Ovary (tissue), 3 donors: ENCODE measurements at regions not wholly inside any gene's neighbourhood (a gene's known extent, or its start where the extent isn't known, plus 50 kb on each side); places are given as distances from the start of the nearest gene placed in this dataset.

Experiments used
- POLR2A ChIP-seq: fragments of 450-650 bp; IDR thresholded peaks from one replicate; pipeline ENCODE4 v1.6.1; 2017; ENCODE audit warnings: antibody characterized with exemption, mild to moderate bottlenecking, moderate library complexity
- TF ChIP-seq, protein P1 (sequence below), 3 donors: fragments of 450-650 bp in 2 of 3; fragments of 200-600 bp in 1 of 3; IDR thresholded peaks; one replicate each; pipeline versions ENCODE4 v1.5.1 to v1.8.0; 2016 to 2022; ENCODE audit warnings: antibody characterized with exemption in 3 of 3, mild to moderate bottlenecking in 1 of 3
- donor health status: DM: no; HTN: no; CAD: no.

DNA sequence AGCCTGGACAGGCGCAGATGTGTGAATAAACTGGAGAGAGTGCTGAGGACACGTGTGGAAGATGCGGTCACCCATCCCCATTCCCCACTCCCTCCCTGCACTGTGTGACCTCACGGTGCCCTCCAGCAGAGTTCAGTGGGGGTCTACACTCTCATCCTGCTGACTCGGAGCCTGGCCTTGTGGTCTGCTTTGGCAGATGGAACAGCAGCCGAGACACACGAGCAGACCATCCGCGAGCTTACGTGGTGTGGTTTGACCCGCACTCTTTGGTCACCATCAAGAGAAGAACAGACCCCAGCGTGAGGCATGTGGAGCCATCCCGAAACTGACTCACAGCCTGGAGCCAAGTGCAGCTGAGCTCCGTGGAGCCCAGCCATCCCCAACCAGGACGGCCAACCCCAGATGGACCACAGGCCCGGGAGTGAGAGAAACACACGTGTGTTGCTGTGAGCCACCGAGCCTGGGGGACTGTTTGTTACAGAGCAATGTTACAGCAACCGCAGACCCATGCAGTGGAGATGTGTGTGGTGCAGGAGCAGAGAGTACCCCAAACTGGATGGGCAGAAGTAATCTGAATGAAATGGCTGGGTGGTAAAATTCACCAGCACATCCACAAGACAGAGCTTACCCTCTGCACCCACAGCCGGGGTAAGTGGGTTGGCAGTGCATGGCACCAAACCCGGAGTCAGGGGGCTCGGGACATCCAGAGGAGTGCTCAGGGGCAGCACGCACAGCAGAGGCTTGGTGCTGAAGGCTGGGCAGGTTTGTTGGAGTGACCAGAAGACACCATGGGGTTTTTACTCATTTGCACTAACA is 90.7 kb downstream of the RTL6 start:
- TF ChIP-seq, protein P1, sequence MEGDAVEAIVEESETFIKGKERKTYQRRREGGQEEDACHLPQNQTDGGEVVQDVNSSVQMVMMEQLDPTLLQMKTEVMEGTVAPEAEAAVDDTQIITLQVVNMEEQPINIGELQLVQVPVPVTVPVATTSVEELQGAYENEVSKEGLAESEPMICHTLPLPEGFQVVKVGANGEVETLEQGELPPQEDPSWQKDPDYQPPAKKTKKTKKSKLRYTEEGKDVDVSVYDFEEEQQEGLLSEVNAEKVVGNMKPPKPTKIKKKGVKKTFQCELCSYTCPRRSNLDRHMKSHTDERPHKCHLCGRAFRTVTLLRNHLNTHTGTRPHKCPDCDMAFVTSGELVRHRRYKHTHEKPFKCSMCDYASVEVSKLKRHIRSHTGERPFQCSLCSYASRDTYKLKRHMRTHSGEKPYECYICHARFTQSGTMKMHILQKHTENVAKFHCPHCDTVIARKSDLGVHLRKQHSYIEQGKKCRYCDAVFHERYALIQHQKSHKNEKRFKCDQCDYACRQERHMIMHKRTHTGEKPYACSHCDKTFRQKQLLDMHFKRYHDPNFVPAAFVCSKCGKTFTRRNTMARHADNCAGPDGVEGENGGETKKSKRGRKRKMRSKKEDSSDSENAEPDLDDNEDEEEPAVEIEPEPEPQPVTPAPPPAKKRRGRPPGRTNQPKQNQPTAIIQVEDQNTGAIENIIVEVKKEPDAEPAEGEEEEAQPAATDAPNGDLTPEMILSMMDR (IDR thresholded peaks at IDR 0.05), result no peak
- TF ChIP-seq POLR2A, result no peak
